ENCODE measurements at regions not wholly inside any gene's neighbourhood (a gene's known extent, or its start where the extent isn't known, plus 50 kb on each side); places are given as distances from the start of the nearest gene placed in this dataset.

- TF ChIP-seq, protein P1, sequence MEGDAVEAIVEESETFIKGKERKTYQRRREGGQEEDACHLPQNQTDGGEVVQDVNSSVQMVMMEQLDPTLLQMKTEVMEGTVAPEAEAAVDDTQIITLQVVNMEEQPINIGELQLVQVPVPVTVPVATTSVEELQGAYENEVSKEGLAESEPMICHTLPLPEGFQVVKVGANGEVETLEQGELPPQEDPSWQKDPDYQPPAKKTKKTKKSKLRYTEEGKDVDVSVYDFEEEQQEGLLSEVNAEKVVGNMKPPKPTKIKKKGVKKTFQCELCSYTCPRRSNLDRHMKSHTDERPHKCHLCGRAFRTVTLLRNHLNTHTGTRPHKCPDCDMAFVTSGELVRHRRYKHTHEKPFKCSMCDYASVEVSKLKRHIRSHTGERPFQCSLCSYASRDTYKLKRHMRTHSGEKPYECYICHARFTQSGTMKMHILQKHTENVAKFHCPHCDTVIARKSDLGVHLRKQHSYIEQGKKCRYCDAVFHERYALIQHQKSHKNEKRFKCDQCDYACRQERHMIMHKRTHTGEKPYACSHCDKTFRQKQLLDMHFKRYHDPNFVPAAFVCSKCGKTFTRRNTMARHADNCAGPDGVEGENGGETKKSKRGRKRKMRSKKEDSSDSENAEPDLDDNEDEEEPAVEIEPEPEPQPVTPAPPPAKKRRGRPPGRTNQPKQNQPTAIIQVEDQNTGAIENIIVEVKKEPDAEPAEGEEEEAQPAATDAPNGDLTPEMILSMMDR (IDR thresholded peaks at IDR 0.05; ENCODE audit: insufficient read depth, low read depth, low read length) = no peak
- TF ChIP-seq EZH2 (IDR thresholded peaks at IDR 0.05; ENCODE audit: insufficient read depth, low read length) = no peak
Measured at GRCh38 chr10:15451137-15452094, 80.3 kb upstream of the FAM171A1 start.

All from astrocyte (in vitro differentiated cells and primary cell).